KBM-7 (cell line): ENCODE measurements at regions not wholly inside any gene's neighbourhood (a gene's known extent, or its start where the extent isn't known, plus 50 kb on each side); places are given as distances from the start of the nearest gene placed in this dataset.

ENCODE experiments used
- DNase-seq: peaks from one replicate; pipeline ENCODE4 v3.0.0-alpha.2; 2015
- in situ Hi-C: fragments of 300-500 bp; cut with MboI; formaldehyde crosslinking; loops from 2 replicates; pipeline ENCODE4 v1.14.3; 2020; ENCODE audit warnings: low sequenced_read_pairs, low pct_unique_long_range_greater_than_20kb, mixed read lengths

GRCh38 chr3:148344521-148344920 lies 353.2 kb upstream of the AGTR1 start:
- DNase-seq = no peak
- in situ Hi-C loops = no loop called here

- in situ Hi-C loops = no loop called here
- DNase-seq = no peak
Measured at GRCh38 chr3:148360051-148360450, 337.7 kb upstream of the AGTR1 start.

DNA sequence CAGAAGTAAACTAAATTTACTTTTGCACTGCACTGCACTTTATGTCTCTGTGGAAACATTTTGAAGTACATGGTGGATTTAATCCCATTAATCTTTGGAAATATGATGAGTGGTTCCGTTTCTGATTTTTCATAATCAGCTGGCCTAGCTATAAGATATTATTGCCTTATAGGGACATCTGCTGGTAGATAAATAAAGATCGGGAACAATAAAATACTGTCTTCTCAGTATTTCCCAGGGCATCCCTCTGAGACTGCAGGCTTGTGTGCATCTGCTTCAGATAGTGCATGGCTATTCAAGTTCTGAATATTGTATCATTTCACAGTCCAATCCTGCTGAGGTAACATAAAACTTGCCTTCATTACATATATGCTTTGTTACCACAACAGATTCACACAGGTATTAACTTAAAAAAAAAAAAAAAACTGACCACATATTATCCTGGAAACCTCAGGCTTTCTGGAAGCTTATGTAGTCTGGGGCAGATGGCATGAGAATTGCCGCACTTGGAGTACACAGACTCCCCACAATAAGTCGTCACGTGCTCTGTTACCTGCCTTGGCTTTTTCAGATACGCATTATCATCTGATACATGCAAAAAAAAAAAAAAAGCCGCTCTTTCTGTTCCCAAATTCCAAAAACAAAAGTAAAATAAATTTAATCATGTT lies 330.8 kb upstream of the AGTR1 start:
- peak; percentile 1 for DNase-seq
- in situ Hi-C loops = no loop called here

- DNase-seq = no peak
- in situ Hi-C loops = no loop called here
Measured at GRCh38 chr3:148367756-148368155, 329.9 kb upstream of the AGTR1 start.

DNA sequence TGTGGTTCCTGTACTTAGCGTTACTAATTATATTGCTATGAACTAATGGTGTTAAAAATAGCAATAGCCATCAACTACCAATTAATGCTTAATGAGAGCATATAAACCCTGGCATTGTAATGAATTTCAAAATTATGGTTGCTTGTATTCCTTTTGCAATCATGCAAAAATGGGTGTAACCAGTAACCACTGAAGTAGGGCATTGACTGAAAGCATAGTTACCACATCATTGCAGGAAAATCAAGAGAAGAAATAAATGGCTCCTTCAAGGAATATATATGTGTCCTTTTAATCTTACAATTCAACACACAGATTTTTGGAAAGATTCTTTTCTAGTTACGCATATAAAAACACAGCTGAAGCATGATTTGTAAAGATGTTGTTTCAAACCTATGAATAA lies 328.3 kb upstream of the AGTR1 start:
- DNase-seq = no peak
- in situ Hi-C loops = no loop called here

- no peak for DNase-seq
Measured at GRCh38 chr3:148372206-148372875, 325.4 kb upstream of the AGTR1 start.

GRCh38 chr3:148373961-148374360 lies 323.7 kb upstream of the AGTR1 start:
- no peak for DNase-seq
- in situ Hi-C loops = no loop called here

More at GRCh38 chr3:148372206-148372875, 325.4 kb upstream of the AGTR1 start:
- in situ Hi-C loops = no loop called here

DNA sequence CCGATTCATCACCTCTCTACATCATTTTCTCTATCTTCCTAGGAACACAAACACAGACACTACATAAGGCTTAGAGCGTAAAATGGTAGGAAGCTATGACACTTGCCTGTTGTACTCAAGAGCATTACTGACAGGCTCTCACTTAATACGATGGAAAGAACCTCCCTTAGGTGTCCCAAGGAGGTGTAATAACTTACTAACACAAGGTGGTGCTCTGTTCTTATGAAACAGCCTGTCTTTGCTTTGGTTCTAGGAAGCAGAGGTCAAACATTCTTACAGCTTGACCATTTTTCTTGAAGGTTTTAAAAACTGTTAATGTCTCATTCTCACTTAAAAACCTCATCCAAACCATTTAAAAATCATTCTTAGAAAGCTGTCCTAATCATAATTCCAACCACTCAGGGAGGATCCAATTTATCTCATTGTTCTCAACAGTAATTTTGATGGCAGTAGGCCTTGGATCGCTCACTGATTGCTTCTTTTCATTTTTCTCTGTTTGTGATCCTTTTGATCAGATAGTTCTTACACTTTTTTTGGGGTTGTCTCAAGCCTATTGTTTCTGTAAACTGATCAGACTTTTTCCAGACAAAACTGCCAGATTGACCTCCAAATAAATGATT lies 317.8 kb upstream of the AGTR1 start:
- in situ Hi-C loops = no loop called here
- DNase-seq = peak; percentile 38

- in situ Hi-C loops = no loop called here
- DNase-seq = no peak
Measured at GRCh38 chr3:148381051-148381450, 316.7 kb upstream of the AGTR1 start.

DNA sequence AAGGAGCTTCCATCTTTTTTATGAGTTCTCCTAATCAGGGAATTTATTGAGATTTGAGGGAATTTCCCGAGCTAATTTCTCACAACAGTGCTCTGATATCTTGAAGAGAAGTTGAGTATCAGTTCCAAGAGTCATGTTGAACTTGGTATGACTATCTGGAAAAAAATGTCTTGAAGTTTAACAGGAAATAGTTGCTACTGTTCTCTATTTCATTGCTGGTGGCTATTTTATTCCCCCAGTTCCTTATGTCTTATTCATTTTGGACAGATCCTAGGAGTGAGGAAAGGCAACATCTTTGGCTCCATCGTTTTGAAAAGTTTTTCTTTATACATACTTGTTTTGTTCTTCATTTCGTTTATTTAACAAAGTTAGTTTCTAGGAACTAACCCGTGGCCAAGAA lies 307.8 kb upstream of the AGTR1 start:
- no peak for DNase-seq
- in situ Hi-C loops = no loop called here

DNA sequence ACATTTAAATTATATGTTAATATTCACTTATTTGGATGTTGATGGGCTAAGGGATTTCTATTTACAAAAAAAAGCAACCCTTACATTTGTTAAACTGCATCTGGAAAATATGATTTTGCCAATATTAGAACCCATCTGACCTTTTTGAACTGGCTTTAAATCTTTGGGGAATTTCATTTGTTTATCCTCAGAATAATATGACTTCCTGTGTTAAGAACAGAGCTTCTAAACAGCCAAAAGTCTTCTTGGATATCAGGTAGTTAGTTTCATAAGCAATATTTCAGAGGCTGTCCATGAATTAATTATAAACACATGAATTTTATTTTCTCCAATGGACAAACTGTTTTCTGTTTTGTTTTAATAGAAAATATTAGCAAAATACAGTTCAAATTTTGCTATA lies 301.9 kb upstream of the AGTR1 start:
- no peak for DNase-seq
- in situ Hi-C loops = no loop called here

DNA sequence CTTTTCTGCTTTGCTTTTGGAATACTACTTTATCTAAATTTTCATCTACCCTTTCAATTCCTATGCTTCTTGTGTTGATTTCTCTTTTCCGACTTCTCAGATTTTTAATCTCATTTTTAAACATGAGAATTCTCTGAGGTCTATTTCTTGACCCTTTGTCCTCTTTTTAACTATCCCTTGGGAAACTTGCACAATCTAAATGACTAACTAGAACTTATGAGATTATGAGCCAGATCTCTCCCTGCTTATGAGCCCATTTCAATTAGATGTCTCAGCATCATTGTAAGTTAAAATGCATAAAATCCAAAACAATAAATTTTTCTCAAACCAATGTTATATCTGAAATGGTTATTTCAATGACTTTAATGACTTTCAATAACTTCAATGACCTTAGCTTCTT lies 296.9 kb upstream of the AGTR1 start:
- DNase-seq = no peak
- in situ Hi-C loops = no loop called here

- in situ Hi-C loops = no loop called here
- no peak for DNase-seq
Measured at GRCh38 chr3:148408667-148409066, 289.0 kb upstream of the AGTR1 start.

DNA sequence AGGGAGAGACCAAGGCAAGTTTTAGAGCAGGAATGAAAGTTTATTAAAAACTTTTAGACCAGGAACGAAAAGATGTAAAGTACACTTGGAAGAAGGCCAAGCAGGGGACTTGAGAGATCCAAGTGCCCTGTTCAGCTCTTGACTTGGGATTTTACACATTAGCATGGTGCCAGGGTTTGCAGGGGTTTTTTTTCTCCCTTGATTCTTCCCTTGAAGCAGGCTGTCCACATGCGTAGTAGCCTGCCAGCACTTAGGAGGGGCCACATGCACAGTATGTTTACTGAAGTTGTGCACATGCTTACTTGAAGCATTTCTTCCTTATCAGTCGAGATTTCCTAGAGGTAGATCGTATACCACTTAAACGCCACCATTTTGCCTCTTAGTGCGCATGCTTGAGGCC lies 277.5 kb upstream of the AGTR1 start:
- DNase-seq = no peak
- in situ Hi-C loops = no loop called here

GRCh38 chr3:148428862-148429605 lies 268.7 kb upstream of the AGTR1 start:
- DNase-seq = no peak
- in situ Hi-C loops = no loop called here

DNA sequence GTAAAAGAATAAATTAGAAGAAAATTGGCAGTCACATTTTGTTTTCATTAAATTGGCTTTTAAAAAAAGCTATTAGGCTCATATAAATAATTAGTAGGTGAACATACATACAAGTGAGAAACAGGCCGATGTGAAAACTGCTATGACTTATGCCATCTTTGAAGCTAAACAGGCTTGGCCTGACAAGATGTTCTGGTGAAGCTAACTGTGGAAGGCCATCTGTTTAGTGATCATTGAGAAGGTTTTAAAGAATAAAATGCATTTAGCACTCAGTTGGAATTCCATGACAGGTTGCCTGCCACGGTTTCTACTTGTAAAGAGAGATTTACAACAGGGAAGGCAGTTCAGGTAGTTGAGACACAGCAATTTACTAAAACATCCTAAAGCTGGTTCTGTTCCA lies 264.0 kb upstream of the AGTR1 start:
- DNase-seq = no peak
- in situ Hi-C loops = no loop called here

DNA sequence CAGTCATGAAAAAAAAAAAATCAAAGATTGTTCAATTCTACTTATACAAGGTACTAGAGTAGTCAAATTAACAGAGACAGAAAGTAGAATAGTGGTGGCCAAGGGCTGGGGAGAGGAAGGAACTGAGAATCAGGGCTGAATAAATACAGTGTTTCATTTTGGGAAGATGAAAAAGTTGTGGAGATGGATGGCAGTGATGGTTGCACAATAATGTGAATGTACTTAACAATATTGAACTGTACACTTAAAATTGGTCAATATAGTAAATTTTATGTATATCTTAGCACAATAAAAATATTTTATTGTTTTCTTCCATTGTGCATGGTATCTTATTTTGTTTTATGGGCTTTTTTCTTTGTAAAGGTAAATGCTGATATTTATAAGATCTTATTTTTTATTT lies 262.2 kb upstream of the AGTR1 start:
- in situ Hi-C loops = no loop called here

DNA sequence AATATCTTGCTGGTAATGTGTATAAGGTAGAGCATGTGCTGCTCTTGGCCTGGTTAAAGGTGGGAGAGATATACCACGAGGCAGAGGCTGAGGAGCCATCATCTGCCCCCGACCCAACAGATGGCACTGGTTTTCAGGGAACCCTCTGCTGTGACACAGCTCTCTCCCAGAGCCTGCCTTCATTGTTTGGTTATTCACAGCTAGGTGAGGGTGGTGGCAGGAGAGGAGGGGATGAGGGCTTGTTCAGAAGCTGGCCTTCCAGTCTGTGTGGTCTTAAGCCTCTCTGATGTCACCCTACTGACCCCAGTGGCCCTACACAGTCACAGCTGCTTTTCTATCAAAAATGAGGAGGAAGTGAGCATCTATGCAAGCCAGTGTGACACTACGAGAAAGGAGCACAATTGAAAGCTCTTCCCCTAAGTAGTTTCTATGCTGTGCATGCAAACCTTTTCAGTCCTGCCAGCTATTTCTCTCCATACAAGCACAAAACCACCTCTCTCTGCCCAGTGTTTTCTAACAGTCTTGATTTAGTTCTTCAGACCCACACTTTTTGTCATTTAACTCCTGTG lies 258.4 kb upstream of the AGTR1 start:
- DNase-seq = no peak
- in situ Hi-C loops = no loop called here

More for the DNA sequence above, 262.2 kb upstream of the AGTR1 start:
- no peak for DNase-seq

GRCh38 chr3:148441191-148441590 lies 256.5 kb upstream of the AGTR1 start:
- in situ Hi-C loops = no loop called here
- no peak for DNase-seq

GRCh38 chr3:148450819-148451218 lies 246.9 kb upstream of the AGTR1 start:
- in situ Hi-C loops = no loop called here
- no peak for DNase-seq
